H1 (cell line): ENCODE measurements at regions not wholly inside any gene's neighbourhood (a gene's known extent, or its start where the extent isn't known, plus 50 kb on each side); places are given as distances from the start of the nearest gene placed in this dataset.

ENCODE experiments used
- CTCF ChIA-PET: fragments of 300-600 bp; sonication (Branson Sonifier 250); formaldehyde crosslinking; loops from one replicate; lab custom pipeline; 2021; ENCODE audit not compliant: partially characterized antibody; lab: Charles Lee
- POLR2A ChIA-PET: fragments of 300-600 bp; sonication (Branson Sonifier 250); formaldehyde crosslinking; loops from one replicate; lab custom pipeline; 2021; ENCODE audit warnings: inconsistent platforms; ENCODE audit not compliant: partially characterized antibody; lab: Charles Lee
- DNase-seq, 2 experiments: peaks; one replicate each; pipeline versions ENCODE4 v3.0.0 to v3.0.0-alpha.2; 2010 to 2022; ENCODE audit warnings: low spot score in 2 of 2, low read depth in 1 of 2, mixed read lengths in 1 of 2
- FAIRE-seq: peaks from 2 replicates; lab custom pipeline; 2011; peaks lifted over from hg19 to GRCh38; lab: Jason Lieb, UNC
- H2AFZ ChIP-seq: 2 replicates; pipeline ENCODE4 v1.8.1; 2012; ENCODE audit warnings: low read length, inconsistent platforms
- H2AK5ac ChIP-seq: 2 replicates; pipeline ENCODE4 v1.6.1; 2013; ENCODE audit warnings: low read depth, low read length
- H2BK120ac ChIP-seq: replicated peaks from 2 replicates; pipeline ENCODE3; 2013; ENCODE audit warnings: low read depth, low read length, inconsistent platforms
- H2BK12ac ChIP-seq: 2 replicates; pipeline ENCODE4 v1.6.1; 2013; ENCODE audit warnings: low read depth, low read length
- H2BK15ac ChIP-seq: 2 replicates; pipeline ENCODE4 v1.6.1; 2013; ENCODE audit warnings: low read length
- H2BK20ac ChIP-seq: 2 replicates; pipeline ENCODE4 v1.6.1; 2013; ENCODE audit warnings: low read length
- H2BK5ac ChIP-seq: 2 replicates; pipeline ENCODE4 v1.6.1; 2013; ENCODE audit warnings: low read depth, low read length
- H3K14ac ChIP-seq: 2 replicates; pipeline ENCODE4 v1.6.1; 2013; ENCODE audit warnings: inconsistent platforms; ENCODE audit not compliant: insufficient read length
- H3K18ac ChIP-seq: 2 replicates; pipeline ENCODE4 v1.6.1; 2013; ENCODE audit warnings: low read length; ENCODE audit errors: extremely low read depth
- H3K23ac ChIP-seq: 2 replicates; pipeline ENCODE4 v1.6.1; 2013; ENCODE audit warnings: inconsistent platforms; ENCODE audit not compliant: insufficient read length
- H3K23me2 ChIP-seq: 2 replicates; pipeline ENCODE4 v1.6.1; 2013; ENCODE audit warnings: low read depth, low read length
- H3K27ac ChIP-seq: 2 replicates; pipeline ENCODE4 v1.6.1; 2011; ENCODE audit warnings: low read depth, low read length, inconsistent platforms
- H3K27me3 ChIP-seq, 4 experiments: replicated peaks in 1 of 4; 1 replicate in 1 of 4; 2 replicates in 3 of 4; pipeline versions ENCODE4 v1.6.1 to v1.8.1; 2011 to 2013; ENCODE audit warnings: low read length in 3 of 4, mild to moderate bottlenecking in 3 of 4, inconsistent platforms in 2 of 4, mixed read lengths in 2 of 4, moderate library complexity in 1 of 4; ENCODE audit not compliant: control insufficient read depth in 3 of 4, insufficient read depth in 3 of 4; ENCODE audit errors: extremely low read depth in 1 of 4
- H3K36me3 ChIP-seq, 4 experiments: 2 replicates each; pipeline versions ENCODE4 v1.6.1 to v1.8.1; 2011 to 2013; ENCODE audit warnings: mild to moderate bottlenecking in 4 of 4, low read length in 3 of 4, moderate library complexity in 2 of 4, control low read depth in 1 of 4, inconsistent platforms in 1 of 4; ENCODE audit not compliant: insufficient read depth in 4 of 4, control insufficient read depth in 2 of 4
- H3K4ac ChIP-seq: replicated peaks from 2 replicates; pipeline ENCODE3; 2013; ENCODE audit warnings: low read length, low read depth, mixed read lengths, inconsistent platforms; ENCODE audit not compliant: insufficient read length
- H3K4me1 ChIP-seq, 4 experiments: replicated peaks in 1 of 4; 1 replicate in 1 of 4; 2 replicates in 3 of 4; pipeline versions ENCODE4 v1.6.1 to v1.8.1; 2011 to 2013; ENCODE audit warnings: low read length in 3 of 4, inconsistent platforms in 2 of 4, mixed read lengths in 1 of 4; ENCODE audit not compliant: insufficient read depth in 4 of 4, control insufficient read depth in 3 of 4
- H3K4me2 ChIP-seq, 2 experiments: 2 replicates each; pipeline versions ENCODE4 v1.6.1 to v1.8.1; 2011 to 2013; ENCODE audit warnings: low read depth in 2 of 2, low read length in 2 of 2, control low read depth in 1 of 2, inconsistent platforms in 1 of 2, mild to moderate bottlenecking in 1 of 2; ENCODE audit not compliant: insufficient read depth in 1 of 2
- H3K4me3 ChIP-seq, 4 experiments: fragments of 200-600, 300-600 bp in 1 of 4; sonication (generic), shearing (Covaris generic), sonication (Bioruptor Twin) in 1 of 4; 2 replicates each; pipeline versions ENCODE4 v1.5.1 to v1.8.1; 2011 to 2016; ENCODE audit warnings: low read length in 4 of 4, low read depth in 3 of 4, control low read depth in 2 of 4, inconsistent platforms in 2 of 4, mild to moderate bottlenecking in 2 of 4, mixed read lengths in 1 of 4, moderate library complexity in 1 of 4; ENCODE audit not compliant: insufficient read depth in 2 of 4; ENCODE audit errors: extremely low read depth in 1 of 4
- H3K56ac ChIP-seq: replicated peaks from 2 replicates; pipeline ENCODE3; 2013; ENCODE audit warnings: low read depth, mild to moderate bottlenecking, mixed read lengths, low read length, inconsistent platforms; ENCODE audit not compliant: insufficient read length
- H3K79me1 ChIP-seq: 2 replicates; pipeline ENCODE4 v1.6.1; 2013; ENCODE audit warnings: low read depth, low read length, control low read depth
- H3K79me2 ChIP-seq, 2 experiments: 2 replicates each; pipeline versions ENCODE4 v1.6.1 to v1.8.1; 2012 to 2013; ENCODE audit warnings: low read length in 2 of 2, mild to moderate bottlenecking in 2 of 2, inconsistent platforms in 1 of 2; ENCODE audit not compliant: insufficient read depth in 2 of 2, control insufficient read depth in 1 of 2
- H3K9ac ChIP-seq, 4 experiments: replicated peaks in 1 of 4; 1 replicate in 1 of 4; 2 replicates in 3 of 4; pipeline versions ENCODE4 v1.6.1 to v1.8.1; 2011 to 2013; ENCODE audit warnings: low read depth in 3 of 4, low read length in 3 of 4, control low read depth in 2 of 4, mild to moderate bottlenecking in 2 of 4, moderate library complexity in 2 of 4, inconsistent platforms in 1 of 4; ENCODE audit errors: extremely low read depth in 1 of 4
- H3K9me3 ChIP-seq, 2 experiments: 2 replicates each; pipeline versions ENCODE4 v1.6.1 to v1.8.1; 2012 to 2013; ENCODE audit warnings: mild to moderate bottlenecking in 2 of 2, moderate library complexity in 2 of 2, control low read depth in 1 of 2, inconsistent platforms in 1 of 2, low read depth in 1 of 2, low read length in 1 of 2, mixed read lengths in 1 of 2; ENCODE audit not compliant: insufficient read depth in 2 of 2
- H4K20me1 ChIP-seq, 2 experiments: replicated peaks in 1 of 2; 2 replicates each; pipeline versions ENCODE3 to v1.8.1; 2011 to 2013; ENCODE audit warnings: inconsistent platforms in 2 of 2, low read length in 2 of 2, mild to moderate bottlenecking in 1 of 2; ENCODE audit not compliant: insufficient read depth in 2 of 2, control insufficient read depth in 1 of 2
- H4K5ac ChIP-seq: 2 replicates; pipeline ENCODE4 v1.6.1; 2013; ENCODE audit warnings: low read length, low read depth, mixed read lengths, inconsistent platforms; ENCODE audit not compliant: insufficient read length
- H4K8ac ChIP-seq: 2 replicates; pipeline ENCODE4 v1.8.0; 2013; ENCODE audit warnings: mild to moderate bottlenecking, moderate library complexity, low read length, inconsistent platforms; ENCODE audit not compliant: insufficient read depth; ENCODE audit errors: extremely low read depth
- H4K91ac ChIP-seq: replicated peaks from 2 replicates; pipeline ENCODE3; 2013; ENCODE audit warnings: low read length, mixed read lengths, inconsistent platforms; ENCODE audit not compliant: insufficient read length
- ASH2L ChIP-seq: fragments of 200-600, 300-600 bp; sonication (generic); IDR thresholded peaks from one replicate; pipeline ENCODE4 v1.7.1; 2017; ENCODE audit warnings: low read length
- GABPA ChIP-seq: IDR thresholded peaks from 2 replicates; pipeline ENCODE4 v1.6.1; 2011; ENCODE audit warnings: mild to moderate bottlenecking, low read length, moderate library complexity, borderline replicate concordance; ENCODE audit not compliant: insufficient read depth
- GTF2F1 ChIP-seq: IDR thresholded peaks from 2 replicates; pipeline ENCODE4 v1.6.1; 2012; ENCODE audit warnings: low read depth, low read length, improper control_type of control experiment, borderline replicate concordance
- JUN ChIP-seq: IDR thresholded peaks from 2 replicates; pipeline ENCODE4 v1.6.1; 2011; ENCODE audit warnings: low read depth, mild to moderate bottlenecking, improper control_type of control experiment, low read length
- MAFK ChIP-seq: IDR thresholded peaks from 2 replicates; pipeline ENCODE4 v1.6.1; 2012; ENCODE audit warnings: low read depth, mild to moderate bottlenecking, improper control_type of control experiment, low read length
- TEAD4 ChIP-seq: IDR thresholded peaks from 2 replicates; pipeline ENCODE4 v1.6.1; 2012; ENCODE audit warnings: low read depth, low read length, inconsistent platforms, mixed read lengths
- WGBS, 2 experiments: shearing (Covaris generic) in 1 of 2; methylation state at CpG; one replicate each; pipeline versions ENCODE4 v1.1.6 to v1.1.7; 2013 to 2015; ENCODE audit warnings: low lambda C conversion rate in 2 of 2, mixed read lengths in 2 of 2, inconsistent platforms in 1 of 2, low coverage in 1 of 2, missing lambda C conversion rate in 1 of 2; ENCODE audit not compliant: insufficient replicate concordance in 2 of 2, insufficient coverage in 1 of 2, insufficient read length in 1 of 2; ENCODE audit errors: extremely low coverage in 1 of 2, missing lambda C conversion rate in 1 of 2; 5-methylcytosine and 5-hydroxymethylcytosine counted together
- TF ChIP-seq, protein P1 (sequence below): IDR thresholded peaks from 2 replicates; pipeline ENCODE4 v1.6.1; 2012; ENCODE audit warnings: inconsistent platforms

DNA sequence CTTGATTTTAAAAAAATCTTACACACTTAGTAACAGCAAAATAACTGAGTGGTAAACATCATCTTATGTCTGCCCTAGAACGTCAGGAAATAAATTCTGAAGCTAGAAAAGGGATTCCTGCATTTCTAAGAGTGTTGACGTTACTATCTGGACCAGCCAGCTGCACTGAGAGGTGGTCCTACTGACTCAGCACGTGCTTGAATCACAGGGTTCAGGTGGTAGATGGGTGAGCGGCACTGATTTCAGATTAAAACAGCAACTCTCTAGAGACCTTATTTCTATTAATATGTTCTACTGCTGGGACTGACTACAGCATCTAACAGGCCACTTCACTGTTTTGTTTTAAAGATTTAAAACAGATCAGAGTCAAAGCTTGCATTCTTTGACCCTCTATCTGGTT is 377.2 kb downstream of the GABRB3 start:
- H4K91ac ChIP-seq = no peak overlapping the region
- no peak overlapping the region for H2BK5ac ChIP-seq
- no peak overlapping the region for H2BK12ac ChIP-seq
- no peak overlapping the region for H3K4me2 ChIP-seq
- no peaks in the 10 kb centered on the region for H3K79me1 ChIP-seq
- H3K4ac ChIP-seq = no peak overlapping the region
- no peak overlapping the region for H2BK120ac ChIP-seq
- 0 out of 2 replicates have a peak overlapping the region, but pooled peaks have one; percentile 33 for H2AFZ ChIP-seq
- no peaks in the 10 kb centered on the region for H3K27me3 ChIP-seq
- DNase-seq = no peak
- WGBS, 2 experiments = 88% methylated on average over 4 of the region's 4 CpGs; no CpG with 5 or more reads in 1 of the 2 experiments
- H3K23ac ChIP-seq = no peak overlapping the region
- no peak overlapping the region for H4K5ac ChIP-seq
- H3K79me2 ChIP-seq = no peaks in the 10 kb centered on the region
- no peak overlapping the region for H2BK15ac ChIP-seq
- H3K9me3 ChIP-seq = no peaks in the 10 kb centered on the region
- H3K4me1 ChIP-seq = no peaks in the 10 kb centered on the region
- no peaks in the 10 kb centered on the region for H3K36me3 ChIP-seq
- no peak overlapping the region for H3K9ac ChIP-seq
- H4K20me1 ChIP-seq = no peaks in the 10 kb centered on the region
- FAIRE-seq = no peak
- H3K23me2 ChIP-seq = no peaks in the 10 kb centered on the region
- no peak overlapping the region for H3K14ac ChIP-seq
- no peak overlapping the region for H3K18ac ChIP-seq
- H4K8ac ChIP-seq = no peak overlapping the region
- H2AK5ac ChIP-seq = no peak overlapping the region
- no peak overlapping the region for H3K4me3 ChIP-seq
- ChIA-PET POLR2A (no interaction called here), CTCF (interaction anchor here (0.9 kb wide), 1 partner anchor 14 kb away, joined by 4 read pairs; no protein-coding TSS in a partner anchor)
- no peak for TF ChIP-seq ASH2L
- no peak for TF ChIP-seq GABPA
- no peak for TF ChIP-seq JUN
- TF ChIP-seq, protein P1, sequence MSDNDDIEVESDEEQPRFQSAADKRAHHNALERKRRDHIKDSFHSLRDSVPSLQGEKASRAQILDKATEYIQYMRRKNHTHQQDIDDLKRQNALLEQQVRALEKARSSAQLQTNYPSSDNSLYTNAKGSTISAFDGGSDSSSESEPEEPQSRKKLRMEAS = no peak
- no peak for TF ChIP-seq TEAD4
- no peak for TF ChIP-seq GTF2F1
- no peak for TF ChIP-seq MAFK
- no peak overlapping the region for H2BK20ac ChIP-seq
- no peak overlapping the region for H3K27ac ChIP-seq
- no peak overlapping the region for H3K56ac ChIP-seq
